ENCODE measurements at regions not wholly inside any gene's neighbourhood (a gene's known extent, or its start where the extent isn't known, plus 50 kb on each side); places are given as distances from the start of the nearest gene placed in this dataset.
"Not testable (repeated sequence)": the region's sequence is repeated elsewhere in the genome, so short reads cannot be mapped to it uniquely, and the experiment has no call there.

DNA sequence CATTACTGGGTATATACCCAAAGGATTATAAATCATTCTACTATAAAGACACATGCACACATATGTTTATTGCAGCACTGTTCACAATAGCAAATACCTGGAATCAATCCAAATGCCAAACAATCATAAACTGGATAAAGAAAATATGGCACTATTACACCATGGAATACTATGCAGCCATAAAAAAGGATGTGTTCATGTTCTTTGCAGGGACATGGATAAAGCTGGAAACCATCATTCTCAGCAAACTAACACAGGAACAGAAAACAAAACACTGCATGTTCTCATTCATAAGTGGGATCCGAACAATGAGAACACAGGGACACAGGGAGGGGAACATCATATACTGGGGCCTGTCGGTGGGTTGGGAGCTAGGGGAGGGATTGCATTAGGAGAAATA, 591.7 kb downstream of the TBL1XR1 start:
- TF ChIP-seq, protein P1, sequence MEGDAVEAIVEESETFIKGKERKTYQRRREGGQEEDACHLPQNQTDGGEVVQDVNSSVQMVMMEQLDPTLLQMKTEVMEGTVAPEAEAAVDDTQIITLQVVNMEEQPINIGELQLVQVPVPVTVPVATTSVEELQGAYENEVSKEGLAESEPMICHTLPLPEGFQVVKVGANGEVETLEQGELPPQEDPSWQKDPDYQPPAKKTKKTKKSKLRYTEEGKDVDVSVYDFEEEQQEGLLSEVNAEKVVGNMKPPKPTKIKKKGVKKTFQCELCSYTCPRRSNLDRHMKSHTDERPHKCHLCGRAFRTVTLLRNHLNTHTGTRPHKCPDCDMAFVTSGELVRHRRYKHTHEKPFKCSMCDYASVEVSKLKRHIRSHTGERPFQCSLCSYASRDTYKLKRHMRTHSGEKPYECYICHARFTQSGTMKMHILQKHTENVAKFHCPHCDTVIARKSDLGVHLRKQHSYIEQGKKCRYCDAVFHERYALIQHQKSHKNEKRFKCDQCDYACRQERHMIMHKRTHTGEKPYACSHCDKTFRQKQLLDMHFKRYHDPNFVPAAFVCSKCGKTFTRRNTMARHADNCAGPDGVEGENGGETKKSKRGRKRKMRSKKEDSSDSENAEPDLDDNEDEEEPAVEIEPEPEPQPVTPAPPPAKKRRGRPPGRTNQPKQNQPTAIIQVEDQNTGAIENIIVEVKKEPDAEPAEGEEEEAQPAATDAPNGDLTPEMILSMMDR (IDR thresholded peaks at IDR 0.05): not testable (repeated sequence)
- TF ChIP-seq POLR2A (IDR thresholded peaks at IDR 0.05): not testable (repeated sequence)

Data from thyroid gland (tissue), 4 donors.